GM21723 (cell line): ENCODE measurements at regions not wholly inside any gene's neighbourhood (a gene's known extent, or its start where the extent isn't known, plus 50 kb on each side); places are given as distances from the start of the nearest gene placed in this dataset.

ENCODE experiments used
- ATAC-seq: cut with Tn5 transposase; IDR thresholded peaks from one replicate; pipeline ENCODE4 v1.9.1; 2021; ENCODE audit warnings: mild to moderate bottlenecking, moderate library complexity; ENCODE audit not compliant: unreplicated experiment

DNA sequence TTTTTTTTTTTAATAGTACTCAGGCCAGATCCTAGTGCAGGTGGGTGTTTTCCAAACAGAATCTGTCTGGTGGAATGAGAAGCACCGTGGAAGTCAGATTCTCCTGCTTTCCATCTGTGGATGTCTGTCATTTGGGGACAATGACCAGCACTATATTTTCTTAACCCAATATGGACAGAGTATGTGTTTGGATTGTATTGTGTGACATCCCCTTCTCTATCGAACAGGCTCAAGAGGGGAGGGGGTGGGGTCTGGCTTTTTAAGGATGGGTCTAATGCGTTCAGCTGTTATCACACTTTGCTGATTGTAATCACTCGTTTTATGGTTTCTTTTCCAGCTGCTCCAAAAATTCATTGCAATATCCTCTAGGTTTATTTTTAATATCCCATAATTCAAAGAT, 197.5 kb upstream of the CEP162 start:
- ATAC-seq, result no peak

DNA sequence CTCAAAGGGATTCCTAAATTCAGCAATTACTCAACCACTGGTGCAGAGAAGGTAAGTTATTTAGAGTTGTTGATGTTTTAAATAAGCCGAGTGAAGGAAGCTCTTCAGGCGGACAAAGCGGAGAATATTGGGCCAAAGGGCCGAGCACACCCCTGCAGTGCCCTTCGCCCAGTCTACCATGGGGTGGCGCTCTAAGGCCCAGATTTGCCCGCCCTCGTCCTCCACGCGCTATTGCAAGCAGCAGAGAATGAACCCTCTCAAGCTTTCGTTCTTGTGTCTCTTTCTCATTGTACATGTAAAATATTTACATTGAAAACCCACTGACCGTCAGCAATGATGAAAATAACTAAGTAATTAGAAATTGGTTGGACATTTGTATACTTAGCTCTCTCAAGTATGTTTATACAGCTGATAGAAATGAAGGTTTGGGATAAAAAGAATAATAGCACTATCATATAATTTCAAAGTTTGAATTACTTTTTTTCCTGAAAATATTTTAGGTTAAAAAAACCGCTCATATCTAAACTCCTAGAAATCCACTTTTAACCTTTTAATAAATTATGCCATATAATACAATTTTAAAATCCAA, 195.0 kb upstream of the CEP162 start:
- peak; percentile 79 for ATAC-seq

DNA sequence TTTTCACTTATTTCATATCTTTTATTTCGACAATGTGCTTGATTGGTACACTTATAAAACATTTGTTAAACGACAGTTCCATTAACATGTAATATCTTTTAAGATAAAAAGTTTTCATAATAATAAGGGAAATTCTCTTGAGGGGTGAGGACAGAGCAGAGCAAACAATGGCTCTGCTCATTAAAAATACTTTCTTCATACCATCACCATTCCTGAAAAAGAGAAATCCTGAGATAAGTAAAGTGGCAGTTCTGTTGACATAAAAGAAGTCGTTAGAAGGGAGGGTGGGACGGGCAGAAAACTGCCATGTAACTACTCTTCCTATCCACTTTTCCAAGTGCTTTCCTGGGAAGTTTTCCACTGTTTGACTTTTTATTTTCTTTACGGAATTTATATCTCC, 193.6 kb upstream of the CEP162 start:
- no peak for ATAC-seq

DNA sequence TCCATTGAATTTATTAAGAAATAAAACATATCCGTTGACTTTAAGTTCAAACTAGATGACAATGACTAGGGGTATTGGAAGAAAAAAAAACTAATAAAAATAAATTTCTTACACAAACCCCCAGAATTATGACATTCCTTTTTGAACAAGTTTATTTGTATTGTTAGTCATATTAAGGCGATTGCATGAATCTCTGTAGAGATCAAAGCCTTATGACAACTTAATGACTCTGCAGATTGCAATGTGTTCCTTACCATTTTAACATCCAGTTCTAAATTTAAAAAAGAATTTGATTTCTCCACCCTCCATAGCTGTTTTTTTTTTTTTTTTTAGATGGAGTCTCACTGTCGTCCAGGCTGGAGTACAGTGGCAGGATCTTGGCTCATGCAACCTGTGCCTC, 189.8 kb upstream of the CEP162 start:
- ATAC-seq, result no peak

DNA sequence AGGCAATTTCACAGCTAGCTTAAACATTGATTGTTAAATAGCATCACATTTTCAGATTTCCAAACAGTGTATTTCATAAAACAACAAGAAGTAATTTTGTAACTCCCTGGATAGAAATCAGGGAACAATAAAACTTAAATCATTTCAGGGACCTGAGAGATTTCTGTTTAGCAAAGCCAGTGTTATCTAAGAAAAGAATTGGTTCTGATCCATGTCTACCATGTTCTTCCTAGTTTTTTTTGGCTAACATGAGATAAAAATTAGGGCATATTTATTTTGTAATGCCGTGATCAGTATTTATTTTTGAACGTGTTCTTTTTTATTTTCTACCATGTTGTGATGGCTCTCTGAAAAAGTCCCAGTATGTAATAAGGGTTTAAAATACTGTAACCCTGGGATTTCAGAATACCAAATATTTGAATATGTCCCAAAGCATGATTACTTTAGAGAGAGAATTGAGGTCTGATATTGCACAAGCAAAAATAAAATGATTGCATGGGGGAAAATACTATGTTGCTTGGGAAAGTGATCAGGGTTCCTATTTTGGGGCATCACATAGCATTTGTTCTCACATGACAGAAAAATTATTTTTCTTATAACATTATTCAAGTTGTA, 188.7 kb upstream of the CEP162 start:
- no peak for ATAC-seq

DNA sequence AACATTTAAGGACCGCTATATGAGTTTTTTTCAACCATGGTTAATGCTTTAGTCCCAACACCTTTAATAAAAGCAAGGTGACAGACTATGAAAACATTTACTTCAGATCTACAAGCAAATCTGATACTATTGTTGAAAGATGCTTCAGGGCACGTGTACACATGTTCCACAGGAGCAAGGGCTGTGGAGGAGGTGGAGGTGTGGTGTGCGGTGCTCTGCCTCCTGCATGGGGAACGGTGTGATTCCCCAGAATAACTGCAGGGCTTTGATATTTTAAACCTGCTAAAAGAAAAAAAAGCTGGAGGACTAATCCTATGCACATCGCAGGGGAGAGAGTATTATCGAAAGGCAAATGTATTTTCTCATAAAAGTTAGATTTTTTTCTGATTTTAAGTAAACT, 188.1 kb upstream of the CEP162 start:
- ATAC-seq, result no peak

DNA sequence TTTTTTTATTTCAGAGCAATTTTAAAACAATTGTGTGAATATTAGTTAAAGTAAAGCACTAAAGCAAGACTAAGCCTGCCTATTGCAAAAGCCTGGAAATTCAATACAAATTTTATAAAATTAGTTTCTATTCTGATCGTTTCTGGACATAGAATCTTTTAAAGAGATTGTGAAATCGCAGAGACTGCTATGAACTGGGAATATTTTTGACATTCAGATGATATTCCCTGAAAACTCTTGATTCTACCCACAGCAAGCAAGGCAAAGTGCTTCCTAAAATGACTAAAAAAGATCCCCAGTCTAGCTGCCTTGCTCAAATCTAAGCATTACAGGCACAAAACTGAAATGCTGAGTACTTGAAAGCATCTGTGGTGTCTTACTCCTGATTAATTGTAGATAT, 187.6 kb upstream of the CEP162 start:
- ATAC-seq, result no peak

DNA sequence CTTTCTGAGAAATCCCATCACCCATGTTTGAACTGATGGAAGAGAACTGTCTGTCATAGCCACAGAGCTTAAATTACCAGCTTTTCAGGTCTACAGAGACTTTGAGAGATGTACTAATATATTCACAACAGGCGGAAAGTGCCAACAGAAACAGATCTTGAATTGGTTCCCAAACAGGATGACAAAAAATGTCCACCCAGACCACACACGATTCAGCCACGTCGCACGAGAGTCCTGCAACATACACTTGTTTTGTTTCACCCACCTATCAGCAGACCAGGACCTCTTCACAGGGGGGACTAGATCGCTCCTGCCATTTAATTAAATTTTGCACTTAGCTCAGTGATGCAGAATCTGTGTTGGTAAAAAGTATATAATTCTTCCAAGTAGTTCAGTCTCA, 187.1 kb upstream of the CEP162 start:
- ATAC-seq, result no peak

DNA sequence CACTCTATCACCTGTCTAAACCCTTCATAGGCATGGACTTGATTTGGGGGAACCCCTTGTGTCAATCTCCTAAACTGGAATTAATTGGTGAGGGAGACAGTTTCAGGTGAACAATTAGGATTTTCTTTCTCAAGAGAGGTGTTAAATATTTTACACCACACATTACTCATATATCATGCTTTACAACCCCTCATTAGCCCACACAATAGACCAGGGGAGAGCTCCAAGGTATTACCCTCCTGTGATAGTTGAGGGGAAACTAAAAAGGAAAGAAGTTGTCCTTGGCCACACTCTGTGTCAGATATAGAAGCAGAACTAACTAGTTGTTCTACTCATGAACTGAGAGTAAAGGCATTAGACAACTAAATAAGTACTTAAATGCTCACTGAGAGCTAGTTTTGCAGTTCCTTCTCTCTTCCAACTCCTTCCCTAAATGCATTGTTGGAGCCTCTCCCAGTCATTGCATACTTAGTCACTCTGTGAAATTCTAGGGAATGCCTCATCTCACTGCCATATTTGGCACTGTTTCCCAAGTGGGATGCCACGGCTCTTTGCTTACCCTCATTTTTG, 183.7 kb upstream of the CEP162 start:
- ATAC-seq, result no peak

DNA sequence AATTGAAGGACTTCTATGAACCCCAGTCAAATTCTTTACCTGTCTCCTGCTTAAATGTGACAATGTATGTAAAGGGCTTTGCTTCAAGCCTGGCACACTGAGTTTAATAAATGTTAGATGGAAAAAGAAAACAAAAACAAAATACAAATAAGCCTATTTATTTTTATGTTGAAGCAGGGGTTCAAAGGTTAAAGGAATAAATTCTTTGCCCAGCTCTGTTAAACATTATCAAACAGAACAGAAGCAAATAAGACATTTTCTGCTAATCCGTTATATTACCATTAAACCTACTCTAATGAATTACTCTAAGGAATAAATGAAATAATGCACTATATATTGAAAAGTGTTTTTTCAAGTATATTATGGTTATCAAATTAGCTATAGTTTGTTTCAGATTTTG, 182.5 kb upstream of the CEP162 start:
- ATAC-seq, result no peak

DNA sequence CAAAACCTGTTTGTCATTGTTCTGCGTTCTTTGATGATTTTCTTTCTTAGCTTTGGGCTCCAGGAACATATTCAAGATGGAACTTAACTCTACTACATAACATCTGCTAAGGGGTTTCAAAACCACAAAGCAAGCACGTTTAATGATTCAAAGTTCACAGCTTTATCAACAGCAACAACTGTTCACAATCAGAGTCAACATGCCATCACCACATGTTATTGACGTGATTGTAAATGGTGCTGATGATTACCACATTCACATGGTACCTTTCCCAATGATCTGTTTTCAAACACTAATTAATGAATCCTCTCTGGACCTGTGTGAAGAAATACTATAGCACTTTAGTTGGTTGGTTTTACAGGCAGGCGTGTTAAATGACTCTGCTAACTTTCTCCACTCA, 180.6 kb upstream of the CEP162 start:
- no peak for ATAC-seq

DNA sequence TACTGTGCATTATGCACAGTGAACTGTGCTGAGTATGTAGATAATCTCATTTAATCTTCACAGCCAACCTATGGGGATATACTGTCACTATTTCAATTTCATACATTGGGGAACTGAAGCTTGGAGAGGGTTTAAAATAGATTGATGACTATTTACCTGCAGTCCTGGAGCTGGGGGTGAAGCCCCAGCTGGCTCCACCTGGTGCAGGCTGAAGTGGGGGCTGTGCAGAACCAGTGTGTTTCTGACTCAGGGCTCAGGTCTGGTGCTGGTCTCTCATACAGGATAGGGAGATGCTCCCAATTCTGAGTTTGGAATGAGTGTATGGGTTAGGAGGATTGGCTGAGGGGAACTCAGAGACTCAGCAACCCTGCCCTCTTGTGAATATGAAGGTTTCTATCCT, 176.1 kb upstream of the CEP162 start:
- peak; percentile 54 for ATAC-seq

DNA sequence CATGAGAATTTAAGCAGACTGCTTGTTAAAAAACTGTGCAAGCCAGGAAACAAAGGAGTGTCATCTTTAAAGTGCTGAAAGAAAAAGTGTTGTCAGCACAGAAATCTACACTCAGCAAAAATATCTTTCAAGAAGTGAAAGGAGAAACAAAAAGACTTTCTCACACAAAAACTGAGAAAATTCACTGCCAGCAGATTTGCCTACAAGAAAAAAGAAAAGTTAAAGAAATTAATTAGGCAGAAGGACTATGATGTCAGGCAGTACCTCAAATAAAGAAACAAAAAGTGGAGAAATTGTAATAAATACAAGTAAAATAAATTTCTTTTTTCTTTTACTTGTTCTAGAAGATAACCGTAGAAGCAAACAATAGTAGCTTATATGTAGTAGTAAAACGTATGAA, 171.6 kb upstream of the CEP162 start:
- ATAC-seq, result no peak

DNA sequence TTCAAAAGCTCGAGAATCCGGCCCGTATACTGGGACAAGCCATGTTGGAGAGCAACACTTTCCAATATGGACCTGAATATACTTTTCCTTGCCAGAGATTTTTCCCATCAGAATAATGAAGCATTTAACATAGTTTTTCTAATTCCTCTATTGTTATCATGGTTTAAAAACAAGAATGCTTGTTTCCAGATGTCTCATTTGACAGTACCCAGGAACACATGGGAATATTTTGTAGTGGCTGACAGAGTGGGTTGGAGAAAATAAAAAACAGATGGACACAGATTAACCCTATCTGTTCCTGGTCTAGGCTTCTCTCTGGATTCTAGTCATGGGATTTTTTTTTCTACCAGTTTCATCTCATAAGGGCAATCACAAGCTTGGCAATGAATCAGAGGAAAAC, 164.8 kb upstream of the CEP162 start:
- ATAC-seq, result no peak

DNA sequence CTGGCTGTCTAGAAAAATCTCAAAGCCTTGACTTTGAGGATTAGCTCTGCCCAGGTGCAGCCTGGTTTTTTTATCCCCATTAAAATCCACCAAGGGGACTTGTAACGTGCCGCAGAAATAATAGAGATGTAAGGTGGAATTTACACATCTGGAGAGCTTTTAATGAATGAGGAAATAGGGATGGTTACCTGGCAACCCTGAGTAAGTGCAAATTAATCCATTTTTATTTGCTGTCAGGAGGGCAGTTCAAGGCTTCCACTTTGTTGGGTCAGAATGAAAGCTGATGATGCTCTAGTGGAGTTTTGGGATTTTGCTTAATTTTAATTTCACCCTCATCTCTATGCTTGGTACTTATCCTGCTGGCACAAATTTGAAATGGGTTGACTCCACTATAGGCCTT, 163.4 kb upstream of the CEP162 start:
- ATAC-seq, result no peak

DNA sequence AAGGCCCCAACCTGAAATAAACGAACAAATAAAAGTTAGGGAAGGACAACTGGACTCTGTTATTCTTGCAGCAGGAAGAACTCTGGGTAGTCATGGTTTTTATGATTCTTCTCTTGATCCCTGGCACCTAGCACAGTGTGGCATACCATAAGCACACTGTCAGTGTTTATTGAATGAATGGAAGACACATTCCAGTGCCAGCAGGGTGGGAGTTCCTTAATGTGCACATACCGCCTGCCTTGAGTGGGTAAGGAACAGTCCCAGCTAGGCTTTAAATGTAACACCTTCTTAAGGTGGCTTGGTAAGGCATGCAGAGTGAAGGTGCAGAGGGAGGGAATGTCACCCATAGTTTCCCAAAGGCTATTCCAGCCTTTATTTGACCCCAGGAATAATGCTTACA, 162.9 kb upstream of the CEP162 start:
- ATAC-seq, result no peak

DNA sequence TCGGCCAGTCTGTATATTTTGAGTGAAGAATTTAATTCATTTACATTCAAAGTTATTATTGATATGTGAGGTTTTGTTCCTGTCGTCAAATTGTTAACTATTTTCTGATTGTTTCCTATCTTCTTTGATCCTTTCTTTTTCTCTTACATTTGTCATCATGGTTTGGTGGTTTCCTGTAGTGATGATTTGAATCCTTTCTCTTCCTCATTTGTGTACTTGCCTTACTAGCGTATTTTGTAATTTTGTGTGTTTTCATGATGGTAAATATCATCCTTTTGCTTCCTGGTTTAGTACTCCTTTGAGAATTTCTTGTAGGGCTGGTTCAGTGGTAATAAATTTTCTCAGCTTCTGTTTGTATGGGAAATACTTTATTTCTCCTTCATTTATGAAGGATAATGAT, 151.7 kb upstream of the CEP162 start:
- ATAC-seq, result no peak

DNA sequence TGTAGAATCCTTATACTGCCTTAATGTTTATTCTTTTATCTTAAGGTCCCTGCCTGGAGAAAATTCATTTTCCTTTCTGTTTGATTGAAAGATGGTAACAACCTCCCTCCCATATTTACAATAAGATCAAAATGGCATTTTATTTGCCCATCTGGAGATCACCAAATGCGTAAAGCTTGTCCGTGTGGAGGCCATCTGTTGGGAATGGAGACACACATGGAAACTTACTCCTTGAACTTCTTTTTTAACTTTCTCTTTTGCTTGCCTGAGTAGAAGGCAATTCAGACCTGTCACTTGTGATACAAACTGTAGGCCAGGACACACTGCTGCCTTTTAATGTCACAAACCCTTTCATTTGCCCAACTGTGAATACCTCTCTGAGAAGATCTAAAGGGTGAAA, 144.8 kb upstream of the CEP162 start:
- ATAC-seq, result no peak

DNA sequence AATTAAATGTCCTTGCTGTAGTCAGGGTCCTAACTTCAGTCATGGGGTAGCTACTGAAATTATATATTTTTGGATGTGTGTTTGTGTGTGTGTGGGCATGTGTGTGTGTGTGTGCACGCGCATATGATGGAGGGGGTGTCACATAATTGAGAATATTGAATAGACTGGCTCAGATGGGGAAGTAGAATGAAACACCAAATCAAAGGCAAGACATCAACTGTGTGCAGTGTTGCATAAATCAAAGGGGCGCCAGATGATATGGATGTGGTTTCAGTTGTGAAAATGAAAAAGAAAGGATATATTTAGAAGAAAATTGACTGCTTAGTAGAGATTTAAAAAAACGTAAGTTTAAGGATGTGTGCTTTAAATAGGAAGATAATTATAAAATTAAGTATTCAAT, 144.2 kb upstream of the CEP162 start:
- ATAC-seq, result no peak

DNA sequence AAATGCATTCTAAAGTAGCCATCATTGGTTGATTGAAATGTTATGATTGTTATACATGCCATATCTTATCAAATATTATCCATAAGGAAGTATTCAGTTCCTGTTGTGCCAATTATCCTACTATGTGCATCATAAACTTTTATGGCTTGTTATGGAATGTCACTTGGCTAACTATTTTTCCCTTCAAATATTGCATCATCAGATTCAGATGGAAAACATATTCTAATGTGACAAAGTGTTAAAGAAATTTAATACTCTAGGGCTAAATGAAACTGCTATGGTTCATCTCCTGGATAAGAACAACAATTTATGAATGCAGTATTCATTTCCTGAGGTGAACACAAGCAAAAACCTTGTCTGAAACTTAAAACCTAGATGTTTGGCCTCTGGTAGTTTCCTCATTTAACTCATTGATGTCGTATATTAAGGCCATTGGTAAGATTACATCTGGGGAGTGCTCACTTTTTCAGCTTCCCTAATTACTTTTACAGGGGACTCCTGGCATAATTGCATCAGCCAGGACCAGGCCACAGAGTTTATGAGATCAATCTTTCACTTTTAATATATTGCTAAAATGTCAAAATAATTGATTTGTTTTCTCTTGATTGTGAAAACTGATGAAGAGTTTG, 134.9 kb upstream of the CEP162 start:
- no peak for ATAC-seq

DNA sequence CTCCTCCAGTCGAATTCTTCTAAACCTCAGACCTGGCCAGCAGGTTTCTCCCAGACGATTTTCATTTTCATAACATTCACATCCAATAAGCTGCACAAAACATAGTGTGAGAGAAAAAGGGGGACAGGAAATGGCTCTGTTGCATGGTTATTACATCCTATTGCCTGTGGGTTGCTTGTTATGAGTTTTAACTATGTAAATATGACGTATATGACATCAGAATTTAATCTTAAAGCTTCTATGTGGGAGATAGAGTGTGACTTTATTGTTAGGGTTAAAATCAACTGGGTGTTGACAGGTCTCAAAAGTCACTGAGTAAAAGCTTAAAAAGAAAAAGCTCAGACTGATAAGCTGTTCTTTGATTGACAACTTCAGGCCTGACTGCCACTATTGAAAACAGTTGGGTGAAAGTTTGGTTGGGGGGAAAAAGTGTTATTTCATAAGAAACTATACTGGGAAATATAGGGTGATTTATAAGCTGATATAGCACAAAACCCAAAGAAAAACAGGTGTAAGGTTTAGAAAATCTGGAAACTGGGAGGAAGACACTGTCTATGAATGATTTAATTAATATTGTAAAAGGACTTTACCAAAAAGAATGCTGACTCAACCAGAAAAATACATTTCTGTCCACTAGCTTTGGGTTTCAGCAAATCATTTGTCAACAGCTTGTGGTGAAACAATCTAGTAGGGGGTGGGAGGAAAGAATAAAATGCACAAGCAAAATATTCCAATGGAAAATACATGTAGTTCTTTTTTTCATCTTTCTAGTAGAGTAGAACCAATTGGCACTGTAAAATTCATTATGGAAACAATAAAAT, 134.1 kb upstream of the CEP162 start:
- no peak for ATAC-seq

DNA sequence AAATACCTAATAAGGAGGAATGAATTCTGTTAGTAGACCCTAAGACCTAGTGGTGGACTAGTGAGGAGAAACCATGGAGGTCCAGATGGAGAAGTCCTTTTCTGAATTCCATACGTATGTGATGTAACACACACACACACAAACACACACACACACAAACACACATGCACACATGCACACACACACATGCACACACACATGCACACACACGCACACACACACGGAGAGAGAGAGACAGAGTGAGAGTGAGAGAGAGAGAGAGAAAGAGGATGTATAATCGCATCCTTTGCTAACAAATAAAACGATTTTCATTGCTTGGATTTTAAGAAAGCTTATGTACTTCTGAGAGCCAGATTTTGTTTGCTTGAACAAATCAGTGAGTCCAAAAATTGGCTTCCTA, 132.6 kb upstream of the CEP162 start:
- ATAC-seq, result no peak
